Dedifferentiated amniotic fluid mesenchymal stem cell (primary cell): ENCODE measurements at regions not wholly inside any gene's neighbourhood (a gene's known extent, or its start where the extent isn't known, plus 50 kb on each side); places are given as distances from the start of the nearest gene placed in this dataset.
"Not testable (repeated sequence)": the region's sequence is repeated elsewhere in the genome, so short reads cannot be mapped to it uniquely, and the experiment has no call there.

Experiments
- DNase-seq: peaks from one replicate; pipeline ENCODE4 v3.0.0-alpha.2; 2016; ENCODE audit errors: extremely low spot score

DNA sequence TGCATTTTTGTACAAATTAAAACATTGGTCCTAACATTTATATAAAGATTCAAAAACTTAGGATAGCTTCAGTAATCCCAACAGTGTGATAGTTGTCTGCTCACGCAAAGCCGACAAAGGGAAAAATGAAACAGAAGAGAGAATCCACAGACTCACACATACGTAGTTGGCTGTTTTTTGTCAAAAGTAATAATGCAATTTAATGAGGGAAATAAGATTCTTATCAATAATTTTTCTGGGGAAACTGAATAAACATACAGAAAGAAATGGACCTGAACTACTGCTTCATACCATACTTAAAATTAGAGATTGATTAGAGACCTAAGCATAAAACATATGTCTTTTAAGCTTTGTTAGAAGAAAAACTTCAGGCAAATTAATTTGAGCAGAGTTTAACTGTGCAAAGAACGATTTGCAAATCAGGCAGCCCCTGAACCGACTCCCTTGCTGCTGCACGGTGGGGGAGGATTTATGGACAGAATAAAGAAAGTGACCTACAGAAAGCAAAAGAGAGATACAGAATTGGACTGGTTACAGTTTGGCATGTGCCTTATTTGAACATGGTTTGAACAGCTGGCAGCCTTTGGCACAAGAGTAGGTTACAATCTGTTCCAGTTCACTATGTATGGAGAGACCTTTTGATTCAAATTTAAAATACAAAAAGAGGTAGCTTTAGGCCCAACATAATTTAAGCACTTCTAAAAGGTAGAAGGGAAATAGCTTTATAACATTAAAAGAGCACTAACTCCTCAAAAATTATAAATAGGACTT, 64.9 kb upstream of the CTSV start:
- DNase-seq, result not testable (repeated sequence)

GRCh38 chr9:97099540-97099939, 60.6 kb upstream of the CTSV start:
- DNase-seq, result not testable (repeated sequence)

GRCh38 chr9:97096793-97097192, 57.9 kb upstream of the CTSV start:
- no peak for DNase-seq

- DNase-seq, result not testable (repeated sequence)
These were observed 50.4 kb upstream of the CTSV start for GRCh38 chr9:97089361-97089760.
